Activated gamma-delta T cell treated with anti-CD3 and anti-CD28 coated beads, Interleukin-2, amount 50 U/mL, for 16 hours (primary cell): ENCODE measurements at regions not wholly inside any gene's neighbourhood (a gene's known extent, or its start where the extent isn't known, plus 50 kb on each side); places are given as distances from the start of the nearest gene placed in this dataset.
"Not testable (repeated sequence)": the region's sequence is repeated elsewhere in the genome, so short reads cannot be mapped to it uniquely, and the experiment has no call there.

Experiments used
- DNase-seq: peaks from one replicate; pipeline ENCODE4 v3.0.0-alpha.2; 2020; ENCODE audit warnings: low read depth

DNA sequence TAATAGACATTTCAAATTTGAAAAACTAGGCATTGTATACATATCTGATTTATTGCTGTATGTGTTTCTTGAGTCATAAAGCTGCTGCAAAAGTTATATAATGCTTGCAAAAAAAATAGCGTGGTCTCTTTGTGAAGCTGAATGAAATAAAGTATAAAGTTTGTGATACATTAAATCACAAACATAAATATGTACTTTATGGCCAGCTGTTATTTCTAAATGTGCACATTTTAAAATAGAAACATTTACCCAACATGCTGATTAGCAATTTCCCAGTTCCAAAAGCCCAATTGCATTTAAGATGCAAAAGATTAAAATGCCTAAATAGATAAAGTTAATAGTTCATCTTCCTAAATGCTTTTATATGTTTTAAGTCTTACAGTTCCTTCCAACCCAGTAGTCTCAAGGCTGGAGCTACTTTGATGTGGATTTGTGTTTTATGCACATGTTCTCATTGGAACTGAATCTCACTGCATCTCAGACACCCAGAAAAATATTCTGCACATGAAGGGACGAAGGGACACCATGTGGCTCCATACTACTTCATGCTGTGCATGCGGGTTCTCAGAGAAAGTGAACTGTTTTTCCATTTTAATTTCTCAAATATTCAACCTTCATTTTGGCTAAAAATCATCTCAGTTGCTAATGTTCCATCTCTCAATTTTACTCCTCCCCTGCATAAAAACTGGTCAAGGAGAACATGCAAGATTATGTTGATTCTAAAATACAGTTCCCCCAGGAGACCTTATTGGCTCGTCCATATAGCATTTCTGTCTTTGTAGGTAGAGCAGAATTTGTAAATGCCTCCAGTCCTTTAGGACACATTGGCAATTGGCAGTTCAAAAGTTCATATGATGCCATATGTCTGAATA, 304.6 kb downstream of the MTX2 start:
- DNase-seq = no peak

DNA sequence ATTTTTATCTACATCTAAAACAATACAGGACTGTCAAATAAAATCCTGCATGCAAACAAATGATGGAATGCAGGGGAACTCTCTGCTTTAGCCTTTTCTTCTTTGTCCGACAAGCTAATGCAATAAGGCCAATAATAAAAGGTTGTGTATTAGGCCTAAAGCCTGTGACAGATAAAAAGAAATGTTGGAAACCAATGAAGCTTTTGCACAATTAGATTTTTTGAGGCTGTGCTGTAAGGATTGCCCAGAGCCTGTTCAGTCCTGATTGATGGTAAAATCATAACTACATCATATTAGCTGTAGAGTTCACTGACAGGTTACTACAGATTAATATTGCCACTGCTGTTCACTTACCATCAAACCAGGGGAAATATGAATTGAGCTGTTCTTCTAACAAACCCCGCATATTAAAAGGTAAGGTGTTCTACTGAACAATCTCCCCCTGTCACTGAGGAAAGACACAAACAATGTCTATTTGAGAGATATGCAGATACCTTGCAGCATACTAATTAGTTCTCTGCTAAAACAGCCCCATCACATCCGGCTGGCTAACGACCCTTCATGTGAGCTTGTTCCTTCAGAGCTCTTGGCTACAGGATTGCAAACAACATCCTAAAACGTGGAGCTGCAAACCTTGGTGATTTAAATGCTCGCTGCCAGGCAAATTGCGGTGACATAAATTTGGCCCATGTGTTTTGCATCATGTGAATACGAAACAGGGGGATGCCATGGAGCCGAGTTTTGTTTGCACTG, 305.4 kb downstream of the MTX2 start:
- DNase-seq = no peak

DNA sequence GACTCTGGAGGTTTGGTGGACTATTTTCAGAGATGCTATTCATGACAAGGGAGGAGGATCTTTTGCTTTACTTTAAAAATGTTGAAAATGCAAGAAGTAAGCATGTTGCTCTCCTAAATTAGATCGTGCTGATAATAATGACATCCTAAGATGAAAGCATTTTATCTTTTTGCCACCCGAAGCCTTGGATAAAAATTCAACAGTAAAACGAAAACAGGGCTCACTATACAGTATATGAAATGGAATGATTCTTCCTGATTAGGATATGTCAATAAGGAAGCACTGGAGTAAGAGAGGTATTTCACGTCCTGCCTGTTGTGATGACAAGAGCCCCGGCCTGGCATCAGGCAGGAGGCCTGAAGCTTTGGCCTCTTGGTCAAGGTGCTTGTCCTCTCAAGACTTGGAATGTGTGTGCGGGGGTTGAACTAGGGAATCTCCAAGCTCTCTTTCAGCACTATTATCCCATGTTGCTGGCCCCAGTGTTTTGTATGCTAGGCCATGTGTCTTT, 306.0 kb downstream of the MTX2 start:
- DNase-seq = no peak

- DNase-seq = no peak
Observed at GRCh38 chr2:176577054-176577453, 307.8 kb downstream of the MTX2 start.

GRCh38 chr2:176578292-176578691, 309.1 kb downstream of the MTX2 start:
- not testable (repeated sequence) for DNase-seq

DNA sequence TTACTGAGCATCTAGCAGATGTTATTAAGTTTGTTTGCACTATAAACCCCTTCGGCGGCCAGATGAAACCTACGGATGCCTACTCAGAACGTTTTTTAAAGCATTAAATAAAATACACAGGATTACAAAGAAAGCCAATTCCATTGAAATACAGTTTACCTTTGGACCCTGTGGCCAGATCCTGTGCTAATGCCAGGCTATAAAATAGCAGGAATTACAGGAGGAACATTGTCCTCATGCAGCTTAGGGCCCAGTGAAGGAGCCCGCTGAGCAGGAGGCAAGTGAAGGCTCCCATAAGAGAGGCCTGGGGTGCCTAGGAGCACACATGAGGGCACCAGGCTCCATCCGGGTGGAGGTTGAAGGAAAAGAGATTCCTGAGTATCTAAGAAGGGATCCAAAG, 310.4 kb downstream of the MTX2 start:
- no peak for DNase-seq

- DNase-seq = no peak
Observed at GRCh38 chr2:176581557-176582165, 312.4 kb downstream of the MTX2 start.

- no peak for DNase-seq
Observed at GRCh38 chr2:176582176-176582575, 312.9 kb downstream of the MTX2 start.

GRCh38 chr2:176582990-176583481, 313.8 kb downstream of the MTX2 start:
- no peak for DNase-seq

DNA sequence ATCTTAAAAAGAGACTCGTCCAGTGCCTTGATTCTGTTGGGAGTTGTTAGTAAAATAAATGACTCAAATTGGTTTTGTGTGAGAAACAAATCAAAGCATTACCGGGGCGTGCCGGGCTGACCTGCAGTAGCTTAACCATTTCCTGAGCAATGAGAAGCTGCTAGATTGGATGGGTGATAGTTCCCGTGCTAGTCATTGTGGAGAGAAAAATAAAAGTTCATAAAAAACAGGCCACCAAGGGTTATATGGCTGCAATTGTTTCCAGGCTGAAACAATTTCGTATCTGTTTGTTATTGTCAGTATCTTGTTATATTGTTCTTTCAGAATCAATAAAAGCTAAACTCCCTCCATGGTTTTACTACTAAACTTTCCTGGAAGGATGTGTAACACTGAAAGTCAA, 314.4 kb downstream of the MTX2 start:
- no peak for DNase-seq

- no peak for DNase-seq
Observed at GRCh38 chr2:176584333-176584732, 315.1 kb downstream of the MTX2 start.

GRCh38 chr2:176585291-176585690, 316.0 kb downstream of the MTX2 start:
- no peak for DNase-seq

- DNase-seq = no peak
Observed at GRCh38 chr2:176585791-176586190, 316.5 kb downstream of the MTX2 start.

- DNase-seq = no peak
Observed at GRCh38 chr2:176589287-176589686, 320.0 kb downstream of the MTX2 start.

DNA sequence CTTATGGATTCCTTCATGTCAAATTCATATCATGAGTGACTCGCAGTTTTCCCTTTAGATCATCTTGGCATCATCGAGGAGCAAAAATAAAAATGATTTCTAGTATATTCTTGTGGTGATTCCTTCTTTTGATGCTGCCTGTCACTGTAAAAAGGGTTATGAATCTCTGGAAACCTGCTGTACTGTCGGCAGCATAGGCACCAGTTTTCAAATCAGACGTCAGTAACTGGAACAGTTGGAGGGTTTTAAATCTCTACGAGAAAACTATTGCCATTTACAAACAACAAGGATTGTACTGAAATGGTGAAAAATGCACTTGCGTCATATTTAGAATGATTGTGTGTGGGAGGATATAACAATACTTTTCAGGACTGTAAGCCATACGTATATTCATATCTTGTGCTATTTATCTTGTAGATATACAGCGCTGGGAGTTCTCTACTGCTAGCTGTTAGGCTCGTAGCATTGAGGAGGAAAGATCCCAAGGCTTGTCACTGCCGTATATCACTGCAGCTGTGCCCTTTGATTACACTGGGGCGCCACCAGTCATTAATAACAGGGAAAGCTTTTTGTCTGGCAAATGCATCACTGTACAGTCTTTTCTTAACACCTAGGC, 320.7 kb downstream of the MTX2 start:
- no peak for DNase-seq

DNA sequence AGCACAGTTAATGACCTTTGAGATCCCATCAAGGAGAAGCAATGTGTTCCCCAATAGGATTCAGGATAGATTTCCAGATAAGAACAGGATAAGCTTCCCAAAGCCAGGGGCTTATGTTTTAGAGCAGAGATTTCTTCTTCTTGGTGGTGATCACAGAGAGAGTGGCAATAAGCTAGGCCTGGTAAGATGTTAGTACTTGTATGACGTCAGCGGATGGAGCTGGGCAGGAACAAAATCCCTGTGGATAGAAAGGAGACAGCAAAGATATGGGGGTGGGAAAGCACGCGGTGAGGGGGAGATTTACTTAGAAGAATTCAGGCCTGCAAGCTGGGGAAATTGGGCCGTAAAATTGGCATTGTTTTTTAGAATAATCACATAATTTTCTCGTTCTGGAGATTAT, 323.0 kb downstream of the MTX2 start:
- no peak for DNase-seq

- no peak for DNase-seq
Observed at GRCh38 chr2:176595986-176596385, 326.7 kb downstream of the MTX2 start.

DNA sequence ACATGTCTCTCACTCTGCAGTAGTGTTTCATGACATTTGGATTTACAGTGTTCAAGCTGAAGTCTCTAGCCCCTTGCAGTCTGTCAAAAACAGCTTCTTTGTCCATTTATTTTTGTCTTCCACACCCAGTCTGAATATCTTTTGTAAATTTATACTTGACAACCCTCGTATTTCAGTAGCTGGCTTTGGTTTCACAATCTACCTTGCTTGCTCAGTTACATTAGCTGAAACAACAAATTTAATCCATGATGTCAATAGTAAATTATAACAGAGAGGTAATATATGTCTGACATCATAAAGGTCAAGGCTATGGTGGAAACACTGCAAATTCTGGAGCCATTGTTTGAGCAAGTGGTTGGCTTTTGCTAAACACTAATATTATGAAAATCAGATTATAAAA, 328.7 kb downstream of the MTX2 start:
- DNase-seq = no peak

- DNase-seq = no peak
Observed at GRCh38 chr2:176598351-176598750, 329.1 kb downstream of the MTX2 start.

DNA sequence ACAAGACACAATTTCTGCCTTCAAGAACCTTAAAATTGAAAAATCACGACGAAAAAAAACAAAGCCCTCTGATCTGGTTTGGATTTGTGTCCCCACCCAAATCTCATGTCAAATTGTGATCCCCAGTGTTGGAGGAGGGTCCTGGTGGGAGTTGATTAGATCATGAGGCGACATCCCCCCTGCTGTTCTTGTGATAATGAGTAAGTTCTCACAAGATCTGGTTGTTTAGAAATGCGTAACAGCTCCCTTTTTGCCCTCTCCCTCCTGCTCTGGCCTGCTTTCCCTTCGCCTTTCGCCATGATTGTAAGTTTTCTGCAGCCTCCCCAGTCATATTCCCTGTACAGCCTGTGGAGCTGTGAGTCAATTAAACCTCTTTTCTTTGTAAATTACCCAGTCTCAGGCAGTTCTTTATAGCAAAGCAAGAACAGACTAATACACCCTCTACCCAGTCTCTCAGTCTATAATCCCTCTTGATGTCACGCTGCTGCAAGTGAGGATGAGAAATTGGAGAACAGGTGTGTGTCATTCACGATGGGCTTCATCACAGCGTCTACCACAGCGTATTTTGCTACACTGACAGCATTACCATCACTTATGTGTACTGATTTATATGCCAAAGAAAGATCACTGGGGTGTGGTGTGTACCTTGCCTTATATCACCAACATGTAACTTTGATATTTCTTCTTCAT, 330.7 kb downstream of the MTX2 start:
- DNase-seq = no peak

- DNase-seq = no peak
Observed at GRCh38 chr2:176601066-176601465, 331.8 kb downstream of the MTX2 start.

- DNase-seq = no peak
Observed at GRCh38 chr2:176612036-176612435, 342.8 kb downstream of the MTX2 start.
